Activated naive CD4-positive, alpha-beta T cell treated with anti-CD3 and anti-CD28 coated beads, Interleukin-2, amount 50 U/mL, for 72 hours (primary cell): ENCODE measurements at regions not wholly inside any gene's neighbourhood (a gene's known extent, or its start where the extent isn't known, plus 50 kb on each side); places are given as distances from the start of the nearest gene placed in this dataset.

Experiments
- ATAC-seq, 2 donors: fragments of 150-1000 bp; cut with Tn5 transposase; 2 replicates each; pipeline ENCODE4 v1.10.0; 2021; ENCODE audit warnings: mild to moderate bottlenecking in 2 of 2, moderate library complexity in 2 of 2
- DNase-seq, 2 donors: peaks; one replicate each; pipeline ENCODE4 v3.0.0; 2021 to 2022; ENCODE audit warnings: low spot score in 2 of 2
- H3K27ac Mint-ChIP-seq, 2 donors: one replicate each; pipeline ENCODE4 v1.8.0; 2022; ENCODE audit warnings: mild to moderate bottlenecking in 2 of 2, mixed read lengths in 2 of 2
- H3K36me3 Mint-ChIP-seq, 2 donors: one replicate each; pipeline ENCODE4 v1.8.0; 2022; ENCODE audit warnings: mixed read lengths in 2 of 2
- H3K9me3 Mint-ChIP-seq, 2 donors: one replicate each; pipeline ENCODE4 v1.8.0; 2022; ENCODE audit warnings: mixed read lengths in 2 of 2

DNA sequence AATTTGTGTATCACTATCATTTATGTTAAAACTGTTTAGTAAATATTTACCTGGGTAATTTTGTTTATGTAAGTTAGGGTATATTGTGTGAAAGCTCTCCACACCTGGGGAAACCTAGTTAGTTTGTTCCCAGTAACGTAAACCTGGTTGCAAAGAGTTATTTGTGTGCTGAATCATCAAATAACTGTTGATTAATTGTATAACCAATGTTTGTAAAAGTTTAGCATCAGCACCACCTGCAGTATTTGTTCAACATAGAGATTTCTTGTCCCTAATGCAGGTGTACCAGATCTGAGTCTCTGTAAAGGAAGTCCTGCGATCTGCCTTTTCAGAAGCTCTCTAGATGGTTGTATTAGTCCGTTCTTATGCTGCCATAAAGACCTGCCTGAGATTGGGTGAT is 440.4 kb downstream of the COL12A1 start:
- Mint-ChIP-seq H3K9me3 (peaks cover 0 to 3% of the 10 kb centered on the region in 2 donors), H3K27ac (no peak overlapping the region), H3K36me3 (no peaks in the 10 kb centered on the region)
- DNase-seq: no peak
- ATAC-seq: no peak

DNA sequence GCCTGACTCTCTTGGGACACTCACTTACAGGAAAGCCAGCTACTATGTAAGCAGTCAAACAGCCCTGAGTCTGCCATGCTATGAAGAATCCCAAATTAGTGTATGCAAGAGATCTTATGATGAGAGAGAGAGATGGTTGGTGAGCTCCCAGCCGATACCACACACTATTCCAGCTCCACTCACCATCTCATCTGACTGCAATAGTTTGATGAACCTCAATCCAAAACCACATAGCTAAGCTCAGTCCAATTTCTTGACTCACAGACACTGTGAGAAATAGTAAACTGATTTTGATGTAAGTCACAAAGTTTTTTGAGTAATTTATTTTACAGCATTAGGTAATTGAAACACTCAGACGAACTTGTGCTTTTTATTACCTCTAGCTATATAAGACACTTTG is 441.4 kb downstream of the COL12A1 start:
- DNase-seq: no peak
- no peak for ATAC-seq
- Mint-ChIP-seq H3K36me3 (no peaks in the 10 kb centered on the region), H3K27ac (no peak overlapping the region), H3K9me3 (peaks cover 0 to 3% of the 10 kb centered on the region in 2 donors)

DNA sequence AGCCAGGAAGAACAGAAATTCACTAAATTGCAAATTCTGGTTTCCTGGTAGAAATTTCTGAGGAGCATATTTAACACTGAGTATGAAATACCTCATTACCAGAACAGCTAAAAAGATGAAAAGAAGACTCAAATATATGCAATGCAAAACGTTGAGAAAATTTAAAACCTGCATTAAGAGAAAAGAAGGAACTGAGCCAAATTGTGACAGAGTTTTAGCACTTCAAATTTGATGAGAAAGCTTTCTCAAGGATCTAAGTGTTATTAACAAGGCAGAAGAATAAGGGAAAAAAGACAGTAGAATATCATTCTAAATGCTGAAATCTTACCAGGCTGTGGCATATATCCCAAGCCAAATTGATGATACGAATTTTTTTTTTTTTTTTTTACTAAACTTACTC is 443.0 kb downstream of the COL12A1 start:
- Mint-ChIP-seq H3K27ac (no peak overlapping the region), H3K36me3 (no peaks in the 10 kb centered on the region), H3K9me3 (peaks cover 0 to 8% of the 10 kb centered on the region in 2 donors)
- ATAC-seq (no peak), DNase-seq (no peak)

DNA sequence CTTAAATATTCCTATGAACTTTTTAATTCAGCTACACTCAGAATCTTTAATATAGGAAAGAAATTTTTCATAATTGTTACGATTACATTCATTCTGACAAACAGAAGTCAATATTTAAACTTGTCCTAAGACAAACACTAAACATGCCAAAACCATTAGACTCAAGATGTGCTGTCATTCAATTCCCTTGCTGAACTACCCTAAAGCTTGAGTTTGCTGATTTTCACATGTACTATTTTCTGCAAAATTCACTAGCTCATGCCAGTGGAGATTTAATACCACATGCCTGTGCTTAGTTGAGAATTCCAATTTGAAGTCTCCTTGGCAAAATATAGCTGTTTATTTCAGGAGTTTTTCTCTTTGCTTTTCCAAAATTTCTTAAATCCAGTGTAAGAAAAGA is 448.0 kb downstream of the COL12A1 start:
- H3K36me3 Mint-ChIP-seq: no peaks in the 10 kb centered on the region
- no peak overlapping the region for H3K27ac Mint-ChIP-seq
- DNase-seq (no peak), ATAC-seq (no peak)
- peaks cover 5 to 9% of the 10 kb centered on the region in 2 donors for H3K9me3 Mint-ChIP-seq

DNA sequence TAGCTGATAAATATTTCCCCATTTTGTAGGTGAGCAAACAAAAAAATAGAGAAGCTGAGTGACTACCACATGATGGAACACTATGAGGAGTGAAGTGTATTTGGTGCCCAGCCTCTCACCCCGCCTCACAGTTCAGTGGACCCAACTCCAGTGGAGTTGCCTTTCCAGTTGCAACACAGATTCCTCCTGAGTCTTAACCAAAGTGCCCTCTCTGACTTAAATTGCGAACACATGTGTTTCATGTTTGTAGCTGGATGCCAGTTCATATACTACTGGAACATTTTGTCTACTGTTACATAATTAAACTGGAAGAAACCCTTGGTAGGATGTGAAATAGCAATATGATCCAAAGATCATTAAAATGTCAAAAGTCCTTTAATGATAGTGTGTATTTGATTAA is 448.9 kb downstream of the COL12A1 start:
- Mint-ChIP-seq H3K9me3 (peaks cover 5 to 9% of the 10 kb centered on the region in 2 donors), H3K27ac (no peak overlapping the region), H3K36me3 (no peaks in the 10 kb centered on the region)
- ATAC-seq (no peak), DNase-seq (no peak)

DNA sequence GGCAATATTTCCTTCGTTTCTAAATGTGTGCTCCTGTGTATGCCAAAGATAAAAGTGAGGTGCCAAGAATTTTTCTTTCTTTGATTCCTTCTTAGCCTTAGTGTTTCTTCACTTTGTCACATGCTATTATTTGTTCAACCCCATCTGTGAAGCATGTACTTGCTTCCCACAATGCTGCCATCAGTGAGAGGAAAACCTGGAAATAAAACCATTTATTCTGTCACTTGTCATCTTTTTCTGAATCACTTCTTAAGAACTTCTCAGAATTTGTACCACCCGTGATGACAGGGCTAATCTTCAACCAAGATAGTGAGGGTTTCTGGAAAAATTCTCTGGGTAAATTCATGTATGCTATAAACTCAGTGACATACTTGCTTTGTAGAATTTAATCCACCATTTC is 450.1 kb downstream of the COL12A1 start:
- DNase-seq: no peak
- H3K27ac Mint-ChIP-seq: no peak overlapping the region
- peaks cover 5 to 9% of the 10 kb centered on the region in 2 donors for H3K9me3 Mint-ChIP-seq
- no peak for ATAC-seq
- H3K36me3 Mint-ChIP-seq: no peaks in the 10 kb centered on the region

DNA sequence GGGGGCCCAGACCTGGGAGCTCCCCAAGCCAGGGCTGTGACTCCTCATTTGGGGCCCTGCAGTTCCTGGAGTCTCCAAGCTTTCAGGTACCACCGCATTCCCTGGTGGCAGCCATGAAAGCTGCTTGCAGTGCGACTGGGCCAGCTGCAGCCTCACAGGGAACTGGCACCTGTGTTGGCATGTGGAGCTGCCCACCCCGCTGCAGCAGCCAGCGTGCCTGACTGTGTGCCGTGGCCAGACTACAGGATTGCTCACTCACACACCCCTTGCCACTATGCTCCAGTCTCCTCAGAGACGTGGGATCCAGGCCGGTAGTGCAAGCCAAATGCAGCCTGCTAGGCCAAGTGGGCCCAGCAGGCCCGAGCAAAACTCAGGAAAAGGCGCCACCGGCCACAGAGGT is 450.7 kb downstream of the COL12A1 start:
- Mint-ChIP-seq H3K36me3 (no peaks in the 10 kb centered on the region), H3K27ac (no peak overlapping the region), H3K9me3 (peaks cover 5 to 9% of the 10 kb centered on the region in 2 donors)
- DNase-seq (no peak), ATAC-seq (no peak)

DNA sequence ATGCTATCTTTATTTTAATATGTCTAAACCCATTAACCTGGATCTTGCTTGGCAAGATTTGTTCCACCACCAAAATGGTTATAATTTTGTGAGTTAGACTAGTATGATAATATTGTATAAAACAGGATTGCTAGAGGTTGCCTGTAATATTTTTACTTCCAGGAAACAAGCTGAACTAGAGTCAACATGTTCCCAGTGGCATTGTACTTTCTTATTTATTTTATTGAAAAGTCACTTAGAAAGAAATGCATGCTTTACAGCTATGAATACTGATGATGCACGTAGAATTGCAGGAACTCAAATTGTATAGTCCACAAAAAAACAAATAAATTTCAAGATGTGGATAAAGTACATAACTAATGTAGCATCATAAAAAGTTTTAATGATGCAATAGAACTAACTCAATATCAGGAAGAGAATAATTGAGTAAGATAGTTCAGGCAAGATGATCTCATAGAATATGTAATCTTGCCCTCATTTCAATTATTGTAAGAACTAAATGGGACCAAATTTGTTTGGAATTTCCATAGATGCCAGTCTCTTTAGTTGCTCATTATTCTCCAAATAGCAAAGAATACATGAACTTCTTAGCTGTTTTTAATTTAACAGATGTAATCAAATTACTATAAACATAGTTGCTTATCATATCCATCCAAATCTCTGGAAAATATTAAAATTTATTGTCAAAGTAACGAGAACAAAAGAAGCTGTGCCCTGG is 451.8 kb downstream of the COL12A1 start:
- H3K9me3 Mint-ChIP-seq: peaks cover 4 to 5% of the 10 kb centered on the region in 2 donors
- H3K27ac Mint-ChIP-seq: no peak overlapping the region
- DNase-seq (no peak), ATAC-seq (no peak)
- H3K36me3 Mint-ChIP-seq: no peaks in the 10 kb centered on the region

DNA sequence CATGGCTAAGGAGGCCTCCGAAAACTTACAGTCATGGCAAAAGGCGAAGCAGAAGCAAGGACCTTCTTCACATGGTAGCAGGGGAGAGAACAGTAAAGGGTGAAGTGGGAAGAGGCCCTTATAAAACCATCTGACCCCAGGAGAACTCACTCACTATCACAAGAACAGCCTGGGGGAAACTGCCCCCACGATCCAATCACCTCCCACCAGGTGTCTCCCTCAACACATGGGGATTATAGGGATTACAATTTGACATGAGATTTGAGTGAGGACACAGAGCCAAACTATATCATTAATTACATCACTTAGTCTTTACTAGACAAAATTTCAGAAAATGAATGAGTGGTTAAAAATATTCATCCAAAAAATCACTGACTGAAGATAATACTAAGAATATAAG is 453.6 kb downstream of the COL12A1 start:
- no peak for ATAC-seq
- no peak overlapping the region for H3K27ac Mint-ChIP-seq

DNA sequence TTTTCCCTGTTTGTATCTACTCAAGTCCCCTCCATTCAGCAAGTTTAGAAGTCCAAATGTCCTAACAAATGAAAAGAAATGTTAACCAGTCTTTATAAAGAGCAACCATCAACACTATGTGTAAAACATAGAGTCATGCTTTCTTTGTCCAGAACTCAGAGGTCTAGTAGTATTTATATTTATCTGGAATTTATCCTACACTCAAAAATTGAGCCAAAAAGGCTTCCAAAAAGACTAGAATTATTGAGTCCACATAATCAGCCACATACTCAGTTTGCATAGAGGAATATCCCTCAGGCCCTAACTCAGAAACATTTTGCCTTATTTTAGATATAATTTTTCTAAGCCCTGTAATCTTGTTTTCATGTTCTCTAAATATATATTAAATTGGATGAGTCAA is 455.0 kb downstream of the COL12A1 start:
- no peaks in the 10 kb centered on the region for H3K36me3 Mint-ChIP-seq
- no peak for DNase-seq
- ATAC-seq: no peak
- no peak overlapping the region for H3K27ac Mint-ChIP-seq
- H3K9me3 Mint-ChIP-seq: peaks cover 4 to 5% of the 10 kb centered on the region in 2 donors

More for the DNA sequence above, 453.6 kb downstream of the COL12A1 start:
- Mint-ChIP-seq H3K36me3 (no peaks in the 10 kb centered on the region), H3K9me3 (peaks cover 4 to 5% of the 10 kb centered on the region in 2 donors)
- DNase-seq: no peak

DNA sequence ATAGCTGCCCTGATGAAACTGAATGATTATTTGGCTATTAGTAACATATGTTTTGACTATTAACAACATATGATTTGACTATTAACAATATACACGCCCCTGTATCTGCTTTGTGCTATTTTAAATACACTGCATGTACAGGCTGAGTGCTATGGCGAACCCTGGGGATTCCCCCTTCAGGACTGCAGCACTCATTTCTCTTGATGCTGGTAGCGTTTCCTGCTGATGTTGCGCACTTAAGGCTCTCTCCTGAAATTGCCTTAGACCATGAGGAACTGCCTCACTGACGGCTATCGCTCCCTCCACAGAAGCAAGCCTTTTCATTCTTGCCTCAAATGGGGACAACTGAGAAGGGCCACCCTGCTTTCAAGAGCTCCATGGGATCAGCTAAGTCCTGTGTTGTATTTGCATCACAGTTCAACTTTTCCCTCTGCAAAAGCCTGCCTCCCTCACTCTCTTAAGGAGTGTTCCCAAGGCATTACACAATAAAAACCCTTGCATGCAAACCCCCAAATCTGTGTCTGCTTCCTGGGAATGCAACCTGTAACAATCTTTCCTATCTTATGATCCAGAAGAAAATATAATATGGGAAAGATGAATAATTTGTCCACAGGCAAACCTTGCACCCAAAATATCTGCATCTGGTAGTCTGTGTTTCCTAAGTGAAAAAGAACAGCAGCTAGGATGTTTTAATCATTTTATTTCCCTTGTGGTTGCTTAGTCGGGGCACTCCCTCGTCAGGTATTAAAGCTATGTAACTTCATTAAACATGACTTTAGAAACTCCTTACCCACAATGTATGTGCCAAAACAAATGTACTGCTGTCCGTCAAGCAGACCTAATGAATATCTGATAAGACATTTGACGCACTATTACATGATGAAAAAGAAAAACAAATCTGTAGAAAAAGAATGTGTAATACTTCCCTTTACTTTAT is 456.4 kb downstream of the COL12A1 start:
- Mint-ChIP-seq H3K27ac (no peak overlapping the region), H3K9me3 (peaks cover under 1 to 4% of the 10 kb centered on the region in 2 donors), H3K36me3 (no peaks in the 10 kb centered on the region)
- ATAC-seq: no peak
- no peak for DNase-seq

DNA sequence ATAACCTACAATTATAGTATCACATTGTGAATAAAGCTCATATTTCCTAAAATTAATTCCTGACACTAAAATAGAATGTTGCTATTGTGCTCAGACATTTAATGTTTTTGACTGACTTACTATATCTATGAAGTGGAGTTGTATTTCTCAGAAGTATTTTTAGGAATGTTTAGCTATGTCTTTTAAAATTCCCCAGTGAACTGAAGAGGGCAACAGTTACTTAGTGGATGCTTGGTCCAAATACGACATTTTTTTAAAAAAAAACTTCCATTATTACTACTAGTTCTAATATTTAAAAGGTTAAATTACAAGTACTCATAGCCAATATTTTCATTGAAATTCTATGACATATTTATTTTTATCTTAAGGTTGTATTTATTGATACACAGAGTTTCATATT is 460.2 kb downstream of the COL12A1 start:
- Mint-ChIP-seq H3K27ac (no peak overlapping the region), H3K9me3 (no peaks in the 10 kb centered on the region), H3K36me3 (no peaks in the 10 kb centered on the region)
- no peak for ATAC-seq
- DNase-seq: no peak

DNA sequence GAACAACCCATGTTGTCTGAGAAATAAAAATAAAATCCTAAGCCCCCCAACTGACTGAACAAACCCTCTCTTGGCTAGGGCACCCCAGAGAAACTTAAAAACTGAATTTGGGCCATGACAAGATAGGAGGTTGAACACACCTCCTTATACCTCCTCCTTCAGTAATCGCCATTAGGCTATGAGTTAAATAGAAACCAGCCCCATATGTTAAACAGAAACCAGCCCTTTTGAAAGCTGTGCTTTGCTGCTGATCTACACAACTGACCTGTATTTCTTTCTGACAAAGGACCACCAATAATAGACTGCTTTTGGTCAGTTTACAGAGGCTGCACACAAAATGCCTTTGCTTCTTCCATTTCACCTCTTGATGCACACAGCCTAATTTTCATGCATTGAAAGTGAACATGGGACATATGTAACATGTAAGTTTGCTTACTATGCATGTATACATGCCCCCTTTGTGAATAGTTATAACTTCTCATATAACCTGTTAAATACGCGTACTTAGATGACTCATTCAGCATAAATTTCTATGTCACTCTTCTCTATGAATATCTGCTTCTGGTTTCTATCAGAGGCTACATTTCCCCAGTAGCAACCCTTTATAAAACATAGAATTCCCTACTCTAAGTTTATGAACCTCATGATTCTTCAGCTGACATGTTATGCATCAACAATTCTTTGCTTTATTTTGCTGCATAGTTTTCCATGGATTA is 462.9 kb downstream of the COL12A1 start:
- no peak overlapping the region for H3K27ac Mint-ChIP-seq
- DNase-seq (no peak), ATAC-seq (no peak)
- no peaks in the 10 kb centered on the region for H3K9me3 Mint-ChIP-seq
- H3K36me3 Mint-ChIP-seq: no peaks in the 10 kb centered on the region

DNA sequence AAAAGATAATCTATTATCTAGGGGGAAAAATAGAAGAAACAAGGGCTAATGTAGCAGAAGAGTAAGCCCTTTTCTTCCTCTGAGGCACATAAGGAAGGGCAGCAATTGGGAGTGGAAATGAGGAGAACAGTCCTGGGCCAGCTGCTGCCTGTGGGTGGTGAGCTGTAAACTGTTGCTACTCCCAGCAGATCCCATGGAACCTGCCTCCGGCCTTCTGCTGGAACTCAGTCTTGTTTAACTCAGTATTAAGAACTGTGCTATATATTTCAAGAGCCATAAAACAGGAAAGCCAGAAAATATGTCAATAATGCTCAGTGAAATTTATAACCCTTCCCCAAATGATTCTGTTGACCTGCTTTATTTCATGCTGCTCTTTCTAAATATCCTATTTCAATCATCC is 464.2 kb downstream of the COL12A1 start:
- no peak for DNase-seq
- no peak overlapping the region for H3K27ac Mint-ChIP-seq
- no peak for ATAC-seq
- H3K36me3 Mint-ChIP-seq: no peaks in the 10 kb centered on the region
- no peaks in the 10 kb centered on the region for H3K9me3 Mint-ChIP-seq

DNA sequence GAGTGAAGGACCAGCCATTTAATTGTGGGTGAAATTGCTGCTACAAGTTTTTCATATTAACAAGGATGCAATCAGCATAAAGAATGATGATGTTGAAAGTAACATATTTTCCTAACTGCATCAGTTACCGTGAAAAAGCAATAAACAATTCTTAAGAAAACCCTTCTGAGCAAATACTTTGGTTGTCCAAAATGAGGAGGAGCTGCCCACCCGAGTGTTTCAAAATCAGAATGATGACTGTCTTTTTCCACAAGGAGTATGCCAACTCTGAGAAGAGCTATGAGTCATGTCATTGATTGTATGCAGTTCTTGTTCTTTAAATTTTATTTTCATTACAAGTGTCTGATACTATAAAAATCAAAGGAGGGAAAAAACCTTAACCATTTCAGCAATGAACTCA is 470.5 kb downstream of the COL12A1 start:
- H3K9me3 Mint-ChIP-seq: peaks cover 0 to 4% of the 10 kb centered on the region in 2 donors
- H3K36me3 Mint-ChIP-seq: no peaks in the 10 kb centered on the region
- DNase-seq (no peak), ATAC-seq (no peak)
- no peak overlapping the region for H3K27ac Mint-ChIP-seq

DNA sequence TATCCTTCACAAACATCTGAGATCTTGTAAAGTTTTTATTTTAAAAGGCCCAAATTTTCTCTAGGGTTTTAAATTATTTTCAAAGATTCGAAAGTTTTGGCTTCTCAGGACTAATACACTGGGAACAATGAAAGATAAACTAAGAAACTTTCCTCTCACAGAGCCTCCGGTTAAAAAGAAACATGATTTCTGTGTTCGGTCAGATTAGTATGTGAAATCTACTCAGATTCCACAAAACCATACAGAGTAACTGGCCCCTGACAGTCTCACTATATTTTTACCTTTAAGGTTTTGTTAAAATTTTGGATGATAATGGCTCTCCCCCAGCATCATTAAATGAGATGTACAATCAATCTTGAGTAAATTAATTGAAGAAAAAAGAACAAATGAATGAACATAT is 471.0 kb downstream of the COL12A1 start:
- peaks cover 0 to 4% of the 10 kb centered on the region in 2 donors for H3K9me3 Mint-ChIP-seq
- H3K36me3 Mint-ChIP-seq: no peaks in the 10 kb centered on the region
- no peak for DNase-seq
- H3K27ac Mint-ChIP-seq: no peak overlapping the region
- no peak for ATAC-seq
